Hematopoietic multipotent progenitor cell treated with erythropoietin and hydrocortisone succinate and interleukin-3 and kit ligand, for 4 days (in vitro differentiated cells): ENCODE measurements at regions not wholly inside any gene's neighbourhood (a gene's known extent, or its start where the extent isn't known, plus 50 kb on each side); places are given as distances from the start of the nearest gene placed in this dataset.
A peak's percentile ranks its signal among the peaks of the same experiment; 100 is the strongest.
"Not testable (repeated sequence)": the region's sequence is repeated elsewhere in the genome, so short reads cannot be mapped to it uniquely, and the experiment has no call there.

ENCODE experiments used
- DNase-seq: peaks from one replicate; pipeline ENCODE4 v3.0.0-alpha.2; 2015

GRCh38 chr7:65631236-65631635, 241.6 kb upstream of the VKORC1L1 start:
- not testable (repeated sequence) for DNase-seq

GRCh38 chr7:65633587-65634404, 239.1 kb upstream of the VKORC1L1 start:
- not testable (repeated sequence) for DNase-seq

- not testable (repeated sequence) for DNase-seq
These were observed 234.0 kb upstream of the VKORC1L1 start for GRCh38 chr7:65638918-65639317.

- not testable (repeated sequence) for DNase-seq
These were observed 233.2 kb upstream of the VKORC1L1 start for GRCh38 chr7:65639717-65640116.

GRCh38 chr7:65643498-65643897, 229.4 kb upstream of the VKORC1L1 start:
- not testable (repeated sequence) for DNase-seq

GRCh38 chr7:65647153-65647964, 225.5 kb upstream of the VKORC1L1 start:
- DNase-seq, result not testable (repeated sequence)

- not testable (repeated sequence) for DNase-seq
These were observed 221.7 kb upstream of the VKORC1L1 start for GRCh38 chr7:65651174-65651573.

GRCh38 chr7:65651826-65652592, 220.9 kb upstream of the VKORC1L1 start:
- DNase-seq, result not testable (repeated sequence)

GRCh38 chr7:65652669-65653068, 220.2 kb upstream of the VKORC1L1 start:
- not testable (repeated sequence) for DNase-seq

- not testable (repeated sequence) for DNase-seq
These were observed 216.2 kb upstream of the VKORC1L1 start for GRCh38 chr7:65656494-65657188.

GRCh38 chr7:65683362-65683761, 189.5 kb upstream of the VKORC1L1 start:
- DNase-seq, result peak; percentile 10

GRCh38 chr7:65699026-65699714, 173.7 kb upstream of the VKORC1L1 start:
- DNase-seq, result not testable (repeated sequence)

- not testable (repeated sequence) for DNase-seq
These were observed 173.0 kb upstream of the VKORC1L1 start for GRCh38 chr7:65699715-65700356.

- not testable (repeated sequence) for DNase-seq
These were observed 153.6 kb upstream of the VKORC1L1 start for GRCh38 chr7:65719123-65719798.

GRCh38 chr7:65722361-65722792, 150.5 kb upstream of the VKORC1L1 start:
- DNase-seq, result peak; percentile 59

GRCh38 chr7:65727182-65727581, 145.7 kb upstream of the VKORC1L1 start:
- DNase-seq, result not testable (repeated sequence)

- no peak for DNase-seq
These were observed 141.7 kb upstream of the VKORC1L1 start for GRCh38 chr7:65731129-65731528.

GRCh38 chr7:65731562-65732035, 141.3 kb upstream of the VKORC1L1 start:
- DNase-seq, result peak; percentile 58

- no peak for DNase-seq
These were observed 128.5 kb upstream of the VKORC1L1 start for GRCh38 chr7:65744406-65744805.

- DNase-seq, result no peak
These were observed 126.5 kb upstream of the VKORC1L1 start for GRCh38 chr7:65746398-65746669.

GRCh38 chr7:65749039-65749438, 123.8 kb upstream of the VKORC1L1 start:
- DNase-seq, result no peak
